ENCODE measurements at regions not wholly inside any gene's neighbourhood (a gene's known extent, or its start where the extent isn't known, plus 50 kb on each side); places are given as distances from the start of the nearest gene placed in this dataset.

DNA sequence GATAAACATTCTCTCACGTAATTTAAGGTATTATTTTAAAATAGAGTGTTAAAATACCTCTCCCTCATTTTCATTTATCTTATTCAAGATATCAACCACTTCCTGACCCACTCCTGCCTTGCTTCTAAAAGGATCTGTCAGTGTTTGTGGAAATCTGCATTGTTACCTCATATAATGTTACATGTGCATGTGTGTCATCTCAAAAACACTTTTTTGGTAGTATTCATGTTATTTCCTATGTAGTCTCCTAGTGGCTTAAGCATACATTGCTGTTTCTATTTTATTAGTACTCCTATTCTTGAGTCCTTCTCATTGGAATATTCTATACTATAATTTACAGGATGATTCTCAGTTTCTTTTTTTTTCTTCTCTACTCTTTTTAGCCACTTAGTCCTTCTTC, 1360.7 kb upstream of the CELF2 start:
- WGBS: 76% methylated on average over 1 of the region's 1 CpG
- Histone ChIP-seq H3K27ac (no peak overlapping the region), H3K4me1 (replicated peaks) (no peaks in the 10 kb centered on the region), H3K36me3 (no peaks in the 10 kb centered on the region), H3K27me3 (replicated peaks; ENCODE audit: insufficient read depth) (no peaks in the 10 kb centered on the region), H3K9me3 (no peaks in the 10 kb centered on the region), H3K4me3 (no peak overlapping the region)
- TF ChIP-seq, protein P1, sequence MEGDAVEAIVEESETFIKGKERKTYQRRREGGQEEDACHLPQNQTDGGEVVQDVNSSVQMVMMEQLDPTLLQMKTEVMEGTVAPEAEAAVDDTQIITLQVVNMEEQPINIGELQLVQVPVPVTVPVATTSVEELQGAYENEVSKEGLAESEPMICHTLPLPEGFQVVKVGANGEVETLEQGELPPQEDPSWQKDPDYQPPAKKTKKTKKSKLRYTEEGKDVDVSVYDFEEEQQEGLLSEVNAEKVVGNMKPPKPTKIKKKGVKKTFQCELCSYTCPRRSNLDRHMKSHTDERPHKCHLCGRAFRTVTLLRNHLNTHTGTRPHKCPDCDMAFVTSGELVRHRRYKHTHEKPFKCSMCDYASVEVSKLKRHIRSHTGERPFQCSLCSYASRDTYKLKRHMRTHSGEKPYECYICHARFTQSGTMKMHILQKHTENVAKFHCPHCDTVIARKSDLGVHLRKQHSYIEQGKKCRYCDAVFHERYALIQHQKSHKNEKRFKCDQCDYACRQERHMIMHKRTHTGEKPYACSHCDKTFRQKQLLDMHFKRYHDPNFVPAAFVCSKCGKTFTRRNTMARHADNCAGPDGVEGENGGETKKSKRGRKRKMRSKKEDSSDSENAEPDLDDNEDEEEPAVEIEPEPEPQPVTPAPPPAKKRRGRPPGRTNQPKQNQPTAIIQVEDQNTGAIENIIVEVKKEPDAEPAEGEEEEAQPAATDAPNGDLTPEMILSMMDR (IDR thresholded peaks at IDR 0.05): no peak
- TF ChIP-seq POLR2A (IDR thresholded peaks at IDR 0.05): no peak
- TF ChIP-seq POLR2AphosphoS5 (IDR thresholded peaks at IDR 0.05): no peak
- intact Hi-C loops (cut with DNase I): no loop called here
- DNase-seq (ENCODE audit: low spot score): no peak

DNA sequence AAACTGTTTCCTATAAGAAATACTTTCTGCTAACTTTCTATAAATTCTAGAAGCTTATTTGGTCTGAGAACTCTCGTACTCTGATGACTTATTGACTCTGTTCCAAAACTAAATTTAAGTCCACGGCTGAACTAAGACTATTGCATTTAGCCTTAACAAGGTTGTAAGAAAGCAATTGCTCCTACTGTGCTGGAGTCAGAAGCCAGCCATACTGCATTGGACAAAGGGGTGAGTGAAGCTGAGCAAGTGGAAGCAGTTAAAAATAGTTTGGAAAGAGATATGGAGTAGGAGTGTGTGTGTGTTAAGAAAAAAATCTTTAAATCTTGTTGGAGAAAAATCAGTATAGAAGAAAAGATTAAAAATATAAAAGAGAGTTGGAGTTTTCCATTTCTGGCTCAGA, 1360.1 kb upstream of the CELF2 start:
- 43% methylated on average over 2 of the region's 2 CpGs for WGBS
- H3K27me3 ChIP-seq (replicated peaks; ENCODE audit: insufficient read depth): no peaks in the 10 kb centered on the region
- H3K9me3 ChIP-seq: no peaks in the 10 kb centered on the region
- H3K4me1 ChIP-seq (replicated peaks): no peaks in the 10 kb centered on the region
- no peak overlapping the region for H3K4me3 ChIP-seq
- no peaks in the 10 kb centered on the region for H3K36me3 ChIP-seq
- intact Hi-C loops (cut with DNase I): no loop called here
- TF ChIP-seq POLR2AphosphoS5 (IDR thresholded peaks at IDR 0.05) (no peak), POLR2A (IDR thresholded peaks at IDR 0.05) (no peak)
- TF ChIP-seq, protein P1 (IDR thresholded peaks at IDR 0.05): no peak
- no peak overlapping the region for H3K27ac ChIP-seq
- no peak for DNase-seq (ENCODE audit: low spot score)

DNA sequence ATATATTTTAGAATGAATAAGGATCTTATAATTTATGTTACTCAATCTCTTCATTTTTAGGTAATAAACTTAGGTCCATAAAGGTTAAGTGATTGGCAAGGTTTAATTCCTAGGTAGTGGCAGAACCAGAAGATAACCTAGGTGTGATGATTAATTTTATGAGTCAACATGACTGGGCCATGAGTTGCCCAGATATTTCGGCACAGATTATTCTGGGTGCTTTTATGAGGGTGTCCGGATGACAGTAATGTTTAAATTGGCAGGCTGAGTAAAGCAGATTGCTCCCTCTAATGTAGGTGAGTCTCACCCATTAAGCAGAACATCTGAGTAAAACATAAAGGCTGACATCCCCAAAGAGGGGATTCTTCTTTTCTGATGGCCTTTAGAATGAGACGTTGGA, 1349.3 kb upstream of the CELF2 start:
- TF ChIP-seq, protein P1 (IDR thresholded peaks at IDR 0.05): no peak
- TF ChIP-seq POLR2A (IDR thresholded peaks at IDR 0.05): no peak
- TF ChIP-seq POLR2AphosphoS5 (IDR thresholded peaks at IDR 0.05): no peak
- no peak for DNase-seq (ENCODE audit: low spot score)
- Histone ChIP-seq H3K4me3 (no peak overlapping the region), H3K27me3 (replicated peaks; ENCODE audit: insufficient read depth) (no peaks in the 10 kb centered on the region), H3K27ac (no peak overlapping the region), H3K4me1 (replicated peaks) (no peaks in the 10 kb centered on the region), H3K9me3 (no peaks in the 10 kb centered on the region), H3K36me3 (no peaks in the 10 kb centered on the region)
- 53% methylated on average over 3 of the region's 3 CpGs for WGBS
- intact Hi-C loops (cut with DNase I): no loop called here

GRCh38 chr10:9670911-9671310, 1346.8 kb upstream of the CELF2 start:
- H3K27ac ChIP-seq: no peak overlapping the region
- no peak for TF ChIP-seq POLR2AphosphoS5 (IDR thresholded peaks at IDR 0.05)
- TF ChIP-seq POLR2A (IDR thresholded peaks at IDR 0.05): no peak
- TF ChIP-seq, protein P1 (IDR thresholded peaks at IDR 0.05): no peak
- H3K4me3 ChIP-seq: no peak overlapping the region
- H3K36me3 ChIP-seq: no peaks in the 10 kb centered on the region
- H3K27me3 ChIP-seq (replicated peaks; ENCODE audit: insufficient read depth): no peaks in the 10 kb centered on the region
- H3K9me3 ChIP-seq: no peaks in the 10 kb centered on the region
- H3K4me1 ChIP-seq (replicated peaks): no peaks in the 10 kb centered on the region
- intact Hi-C loops (cut with DNase I): no loop called here
- WGBS: 74% methylated on average over 3 of the region's 3 CpGs
- DNase-seq (ENCODE audit: low spot score): no peak

DNA sequence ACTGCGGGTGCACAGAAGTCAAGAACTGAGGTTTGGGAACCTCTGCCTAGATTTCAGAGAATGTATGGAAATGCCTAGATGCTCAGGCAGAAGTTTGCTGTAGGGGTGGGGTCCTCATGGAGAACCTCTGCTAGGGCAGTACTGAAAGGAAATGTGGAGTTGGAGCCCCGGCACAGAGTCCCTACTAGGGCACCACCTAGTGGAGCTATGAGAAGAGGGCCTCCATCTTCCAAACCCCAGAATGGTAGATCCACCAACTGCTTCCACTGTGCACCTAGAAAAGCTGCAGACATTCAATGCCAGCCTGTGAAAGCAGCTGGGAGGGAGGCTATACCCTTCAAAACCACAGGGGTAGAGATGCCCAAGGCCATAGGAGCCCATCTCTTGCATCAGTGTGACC, 1336.0 kb upstream of the CELF2 start:
- H3K27me3 ChIP-seq (replicated peaks; ENCODE audit: insufficient read depth): no peaks in the 10 kb centered on the region
- no peak for DNase-seq (ENCODE audit: low spot score)
- H3K27ac ChIP-seq: no peak overlapping the region
- H3K36me3 ChIP-seq: no peaks in the 10 kb centered on the region
- intact Hi-C loops (cut with DNase I): no loop called here
- WGBS: 88% methylated on average over 2 of the region's 2 CpGs
- no peaks in the 10 kb centered on the region for H3K4me1 ChIP-seq (replicated peaks)
- H3K9me3 ChIP-seq: no peaks in the 10 kb centered on the region
- TF ChIP-seq, protein P1 (IDR thresholded peaks at IDR 0.05): no peak
- TF ChIP-seq POLR2A (IDR thresholded peaks at IDR 0.05) (no peak), POLR2AphosphoS5 (IDR thresholded peaks at IDR 0.05) (no peak)
- H3K4me3 ChIP-seq: no peak overlapping the region
